ENCODE measurements at regions not wholly inside any gene's neighbourhood (a gene's known extent, or its start where the extent isn't known, plus 50 kb on each side); places are given as distances from the start of the nearest gene placed in this dataset.

- H2AFZ ChIP-seq (ENCODE audit: low read length), result no peak overlapping the region
- TF ChIP-seq, protein P1, sequence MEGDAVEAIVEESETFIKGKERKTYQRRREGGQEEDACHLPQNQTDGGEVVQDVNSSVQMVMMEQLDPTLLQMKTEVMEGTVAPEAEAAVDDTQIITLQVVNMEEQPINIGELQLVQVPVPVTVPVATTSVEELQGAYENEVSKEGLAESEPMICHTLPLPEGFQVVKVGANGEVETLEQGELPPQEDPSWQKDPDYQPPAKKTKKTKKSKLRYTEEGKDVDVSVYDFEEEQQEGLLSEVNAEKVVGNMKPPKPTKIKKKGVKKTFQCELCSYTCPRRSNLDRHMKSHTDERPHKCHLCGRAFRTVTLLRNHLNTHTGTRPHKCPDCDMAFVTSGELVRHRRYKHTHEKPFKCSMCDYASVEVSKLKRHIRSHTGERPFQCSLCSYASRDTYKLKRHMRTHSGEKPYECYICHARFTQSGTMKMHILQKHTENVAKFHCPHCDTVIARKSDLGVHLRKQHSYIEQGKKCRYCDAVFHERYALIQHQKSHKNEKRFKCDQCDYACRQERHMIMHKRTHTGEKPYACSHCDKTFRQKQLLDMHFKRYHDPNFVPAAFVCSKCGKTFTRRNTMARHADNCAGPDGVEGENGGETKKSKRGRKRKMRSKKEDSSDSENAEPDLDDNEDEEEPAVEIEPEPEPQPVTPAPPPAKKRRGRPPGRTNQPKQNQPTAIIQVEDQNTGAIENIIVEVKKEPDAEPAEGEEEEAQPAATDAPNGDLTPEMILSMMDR (conservative IDR thresholded peaks at IDR 0.05; ENCODE audit: low read length), result no peak
- no peak for TF ChIP-seq EZH2phosphoT487 (IDR thresholded peaks at IDR 0.05; ENCODE audit: borderline replicate concordance)
Measured at GRCh38 chr12:20245491-20245890, 122.8 kb upstream of the PDE3A start.

GRCh38 chr12:20248646-20249045, 119.7 kb upstream of the PDE3A start:
- H3K9me3 ChIP-seq (ENCODE audit: insufficient read depth, low read depth, low read length), result no peaks in the 10 kb centered on the region
- H3K79me2 ChIP-seq (ENCODE audit: insufficient read depth, low read length), result no peaks in the 10 kb centered on the region
- H3K9ac ChIP-seq (ENCODE audit: low read depth, low read length, poor library complexity, severe bottlenecking), result no peak overlapping the region
- H3K4me1 ChIP-seq (ENCODE audit: insufficient read depth, low read length, poor library complexity, severe bottlenecking), result no peaks in the 10 kb centered on the region
- H3K9me2 ChIP-seq (replicated peaks; ENCODE audit: low read depth, low read length), result no peaks in the 10 kb centered on the region
- no peak overlapping the region for H3K4me3 ChIP-seq (ENCODE audit: low read length, poor library complexity, severe bottlenecking)
- no peaks in the 10 kb centered on the region for H3K27me3 ChIP-seq (ENCODE audit: insufficient read depth, low read length, poor library complexity, severe bottlenecking)
- no peaks in the 10 kb centered on the region for H3K36me3 ChIP-seq (ENCODE audit: insufficient read depth, low read length)
- TF ChIP-seq EZH2phosphoT487 (IDR thresholded peaks at IDR 0.05; ENCODE audit: borderline replicate concordance), result no peak
- TF ChIP-seq, protein P1 (conservative IDR thresholded peaks at IDR 0.05; ENCODE audit: low read length), result no peak
- no peaks in the 10 kb centered on the region for H3F3A ChIP-seq (ENCODE audit: low read depth)
- H3K4me2 ChIP-seq (ENCODE audit: low read depth, low read length, poor library complexity, severe bottlenecking), result no peak overlapping the region
- H4K20me1 ChIP-seq (ENCODE audit: insufficient read depth, low read length, poor library complexity, severe bottlenecking), result no peaks in the 10 kb centered on the region
- H2AFZ ChIP-seq (ENCODE audit: low read length), result no peak overlapping the region

More at GRCh38 chr12:20245491-20245890, 122.8 kb upstream of the PDE3A start:
- no peaks in the 10 kb centered on the region for H3K79me2 ChIP-seq (ENCODE audit: insufficient read depth, low read length)
- H3K9ac ChIP-seq (ENCODE audit: low read depth, low read length, poor library complexity, severe bottlenecking), result no peak overlapping the region
- no peaks in the 10 kb centered on the region for H3K4me1 ChIP-seq (ENCODE audit: insufficient read depth, low read length, poor library complexity, severe bottlenecking)
- H3K4me3 ChIP-seq (ENCODE audit: low read length, poor library complexity, severe bottlenecking), result no peak overlapping the region
- no peaks in the 10 kb centered on the region for H3K27me3 ChIP-seq (ENCODE audit: insufficient read depth, low read length, poor library complexity, severe bottlenecking)
- H3K9me2 ChIP-seq (replicated peaks; ENCODE audit: low read depth, low read length), result no peaks in the 10 kb centered on the region
- H4K20me1 ChIP-seq (ENCODE audit: insufficient read depth, low read length, poor library complexity, severe bottlenecking), result no peaks in the 10 kb centered on the region
- no peaks in the 10 kb centered on the region for H3K36me3 ChIP-seq (ENCODE audit: insufficient read depth, low read length)
- H3K4me2 ChIP-seq (ENCODE audit: low read depth, low read length, poor library complexity, severe bottlenecking), result no peak overlapping the region
- H3K9me3 ChIP-seq (ENCODE audit: insufficient read depth, low read depth, low read length), result no peaks in the 10 kb centered on the region
- H3F3A ChIP-seq (ENCODE audit: low read depth), result no peaks in the 10 kb centered on the region

GRCh38 chr12:20250761-20251160, 117.6 kb upstream of the PDE3A start:
- Histone ChIP-seq H4K20me1 (ENCODE audit: insufficient read depth, low read length, poor library complexity, severe bottlenecking) (no peaks in the 10 kb centered on the region), H3K4me3 (ENCODE audit: low read length, poor library complexity, severe bottlenecking) (no peak overlapping the region), H3K27me3 (ENCODE audit: insufficient read depth, low read length, poor library complexity, severe bottlenecking) (no peaks in the 10 kb centered on the region), H3K4me1 (ENCODE audit: insufficient read depth, low read length, poor library complexity, severe bottlenecking) (no peaks in the 10 kb centered on the region), H3K79me2 (ENCODE audit: insufficient read depth, low read length) (no peaks in the 10 kb centered on the region), H3F3A (ENCODE audit: low read depth) (no peaks in the 10 kb centered on the region), H3K9ac (ENCODE audit: low read depth, low read length, poor library complexity, severe bottlenecking) (no peak overlapping the region), H2AFZ (ENCODE audit: low read length) (no peak overlapping the region), H3K9me3 (ENCODE audit: insufficient read depth, low read depth, low read length) (no peaks in the 10 kb centered on the region), H3K36me3 (ENCODE audit: insufficient read depth, low read length) (no peaks in the 10 kb centered on the region), H3K9me2 (replicated peaks; ENCODE audit: low read depth, low read length) (no peaks in the 10 kb centered on the region), H3K4me2 (ENCODE audit: low read depth, low read length, poor library complexity, severe bottlenecking) (no peak overlapping the region)
- TF ChIP-seq, protein P1 (conservative IDR thresholded peaks at IDR 0.05; ENCODE audit: low read length), result no peak
- no peak for TF ChIP-seq EZH2phosphoT487 (IDR thresholded peaks at IDR 0.05; ENCODE audit: borderline replicate concordance)
